ENCODE measurements at regions not wholly inside any gene's neighbourhood (a gene's known extent, or its start where the extent isn't known, plus 50 kb on each side); places are given as distances from the start of the nearest gene placed in this dataset.

GRCh38 chr20:12512755-12513154, 496.0 kb upstream of the SPTLC3 start:
- H3K36me3 ChIP-seq, result no peaks in the 10 kb centered on the region
- no peak overlapping the region for H3K27ac ChIP-seq
- no peak for ATAC-seq (ENCODE audit: low FRiP score in 2 of 2)
- H3K4me1 ChIP-seq, result no peaks in the 10 kb centered on the region
- TF ChIP-seq CTCF (IDR thresholded peaks at IDR 0.05) (no peak), POLR2A (IDR thresholded peaks at IDR 0.05) (no peak), POLR2AphosphoS5 (IDR thresholded peaks at IDR 0.05) (no peak), EP300 (IDR thresholded peaks at IDR 0.05) (no peak)
- no peaks in the 10 kb centered on the region for H3K9me3 ChIP-seq
- WGBS, 2 donors, result 63 to 95% methylated on average over 1 of the region's 1 CpG
- no peaks in the 10 kb centered on the region for H3K27me3 ChIP-seq
- no peak overlapping the region for H3K4me3 ChIP-seq
- no peak for DNase-seq

- ATAC-seq (ENCODE audit: low FRiP score in 2 of 2) (no peak), DNase-seq (no peak)
- 85 to 96% methylated on average over 3 of the region's 3 CpGs for WGBS, 2 donors
- Histone ChIP-seq H3K27me3 (no peaks in the 10 kb centered on the region), H3K9me3 (no peaks in the 10 kb centered on the region), H3K4me3 (no peak overlapping the region), H3K36me3 (no peaks in the 10 kb centered on the region), H3K4me1 (no peaks in the 10 kb centered on the region), H3K27ac (no peak overlapping the region)
- TF ChIP-seq CTCF (IDR thresholded peaks at IDR 0.05) (no peak), EP300 (IDR thresholded peaks at IDR 0.05) (no peak), POLR2A (IDR thresholded peaks at IDR 0.05) (no peak), POLR2AphosphoS5 (IDR thresholded peaks at IDR 0.05) (no peak)
These were observed 480.7 kb upstream of the SPTLC3 start for GRCh38 chr20:12528104-12528503.

- Histone ChIP-seq H3K36me3 (no peaks in the 10 kb centered on the region), H3K4me3 (no peak overlapping the region), H3K4me1 (no peaks in the 10 kb centered on the region), H3K27me3 (no peaks in the 10 kb centered on the region), H3K9me3 (no peaks in the 10 kb centered on the region), H3K27ac (no peak overlapping the region)
- DNase-seq (no peak), ATAC-seq (ENCODE audit: low FRiP score in 2 of 2) (no peak)
- 58 to 61% methylated on average over 3 of the region's 3 CpGs for WGBS, 2 donors
- TF ChIP-seq POLR2A (IDR thresholded peaks at IDR 0.05) (no peak), CTCF (IDR thresholded peaks at IDR 0.05) (no peak), POLR2AphosphoS5 (IDR thresholded peaks at IDR 0.05) (no peak), EP300 (IDR thresholded peaks at IDR 0.05) (no peak)
These were observed 480.2 kb upstream of the SPTLC3 start for GRCh38 chr20:12528591-12529041.

GRCh38 chr20:12531626-12532025, 477.1 kb upstream of the SPTLC3 start:
- no peaks in the 10 kb centered on the region for H3K36me3 ChIP-seq
- TF ChIP-seq POLR2A (IDR thresholded peaks at IDR 0.05), result no peak
- no peaks in the 10 kb centered on the region for H3K4me1 ChIP-seq
- H3K9me3 ChIP-seq, result no peaks in the 10 kb centered on the region
- no peak for DNase-seq
- H3K4me3 ChIP-seq, result no peak overlapping the region
- H3K27ac ChIP-seq, result no peak overlapping the region
- no peaks in the 10 kb centered on the region for H3K27me3 ChIP-seq
- no peak for ATAC-seq (ENCODE audit: low FRiP score in 2 of 2)

- no peak for TF ChIP-seq CTCF (IDR thresholded peaks at IDR 0.05)
- TF ChIP-seq POLR2AphosphoS5 (IDR thresholded peaks at IDR 0.05), result no peak
- Histone ChIP-seq H3K36me3 (no peaks in the 10 kb centered on the region), H3K4me1 (no peaks in the 10 kb centered on the region), H3K9me3 (no peaks in the 10 kb centered on the region), H3K27me3 (no peaks in the 10 kb centered on the region), H3K4me3 (no peak overlapping the region), H3K27ac (no peak overlapping the region)
- DNase-seq (no peak), ATAC-seq (ENCODE audit: low FRiP score in 2 of 2) (no peak)
- WGBS, 2 donors, result 25 to 40% methylated on average over 1 of the region's 1 CpG
These were observed 473.5 kb upstream of the SPTLC3 start for GRCh38 chr20:12535316-12535715.

Data from upper lobe of left lung (tissue), 6 donors.